LNCaP clone FGC (cell line): ENCODE measurements at regions not wholly inside any gene's neighbourhood (a gene's known extent, or its start where the extent isn't known, plus 50 kb on each side); places are given as distances from the start of the nearest gene placed in this dataset.

Experiments used
- DNase-seq: peaks from one replicate; pipeline ENCODE4 v3.0.0-alpha.2; 2011; ENCODE audit warnings: low read depth
- H3K4me3 ChIP-seq: 2 replicates; pipeline ENCODE4 v1.5.1; 2011; ENCODE audit warnings: mild to moderate bottlenecking, low read depth, low read length, control low read depth
- TF ChIP-seq, protein P1 (sequence below): IDR thresholded peaks from 2 replicates; pipeline ENCODE4 v1.5.1; 2012; ENCODE audit warnings: mild to moderate bottlenecking; ENCODE audit not compliant: control insufficient read depth, insufficient read depth; ENCODE audit errors: extremely low read depth

DNA sequence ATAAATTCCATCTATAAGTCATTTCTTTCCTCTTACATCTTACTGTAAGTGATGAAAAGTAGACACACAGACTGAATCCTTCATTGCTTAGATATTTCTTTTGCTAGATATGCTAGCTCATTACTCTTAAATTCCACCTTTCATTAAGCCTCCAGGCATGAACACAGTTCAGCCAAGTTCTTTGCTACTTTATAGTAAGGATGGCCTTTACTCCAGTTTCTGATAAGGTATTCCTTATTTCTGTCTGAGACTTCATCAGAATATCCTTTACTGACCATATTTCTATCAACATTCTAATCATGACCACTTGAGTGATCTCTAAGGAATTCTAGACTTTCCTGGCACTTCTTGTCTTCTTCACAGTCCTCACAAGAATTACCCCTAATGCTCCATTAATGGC, 191.7 kb upstream of the KCTD3 start:
- TF ChIP-seq, protein P1, sequence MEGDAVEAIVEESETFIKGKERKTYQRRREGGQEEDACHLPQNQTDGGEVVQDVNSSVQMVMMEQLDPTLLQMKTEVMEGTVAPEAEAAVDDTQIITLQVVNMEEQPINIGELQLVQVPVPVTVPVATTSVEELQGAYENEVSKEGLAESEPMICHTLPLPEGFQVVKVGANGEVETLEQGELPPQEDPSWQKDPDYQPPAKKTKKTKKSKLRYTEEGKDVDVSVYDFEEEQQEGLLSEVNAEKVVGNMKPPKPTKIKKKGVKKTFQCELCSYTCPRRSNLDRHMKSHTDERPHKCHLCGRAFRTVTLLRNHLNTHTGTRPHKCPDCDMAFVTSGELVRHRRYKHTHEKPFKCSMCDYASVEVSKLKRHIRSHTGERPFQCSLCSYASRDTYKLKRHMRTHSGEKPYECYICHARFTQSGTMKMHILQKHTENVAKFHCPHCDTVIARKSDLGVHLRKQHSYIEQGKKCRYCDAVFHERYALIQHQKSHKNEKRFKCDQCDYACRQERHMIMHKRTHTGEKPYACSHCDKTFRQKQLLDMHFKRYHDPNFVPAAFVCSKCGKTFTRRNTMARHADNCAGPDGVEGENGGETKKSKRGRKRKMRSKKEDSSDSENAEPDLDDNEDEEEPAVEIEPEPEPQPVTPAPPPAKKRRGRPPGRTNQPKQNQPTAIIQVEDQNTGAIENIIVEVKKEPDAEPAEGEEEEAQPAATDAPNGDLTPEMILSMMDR, result no peak
- H3K4me3 ChIP-seq, result no peak overlapping the region
- DNase-seq, result no peak

DNA sequence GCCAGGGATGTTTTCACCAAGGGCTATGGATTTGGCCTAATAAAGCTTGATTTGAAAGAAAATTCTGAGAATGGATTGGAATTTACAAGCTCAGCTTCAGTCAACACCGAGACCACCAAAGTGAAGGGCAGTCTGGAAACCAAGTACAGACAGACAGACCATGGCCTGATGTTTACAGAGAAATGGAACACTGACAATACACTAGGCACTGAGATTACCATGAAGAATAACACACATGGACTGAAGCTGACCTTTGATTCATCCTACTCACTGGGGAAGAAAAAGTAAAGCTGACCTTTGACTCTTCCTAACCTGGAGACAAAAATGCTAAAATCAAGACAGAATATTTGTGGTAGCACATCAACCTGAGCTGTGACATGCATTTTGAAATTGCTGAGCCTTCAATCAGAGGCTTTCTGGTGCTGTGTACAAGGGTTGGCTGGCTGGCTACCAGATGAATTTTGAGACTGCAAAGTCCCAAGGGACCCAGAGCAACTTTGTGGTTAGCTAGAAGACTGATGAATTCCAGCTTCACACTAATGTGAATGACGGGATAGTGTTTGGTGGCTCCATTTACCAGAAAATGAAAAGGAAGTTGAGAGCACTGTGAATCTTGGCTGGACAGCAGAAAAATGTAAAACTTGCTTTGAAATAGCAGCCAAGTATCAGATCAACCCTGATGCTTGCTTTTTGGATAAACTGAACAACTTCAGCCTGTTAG, 190.4 kb upstream of the KCTD3 start:
- TF ChIP-seq, protein P1, result no peak
- no peak overlapping the region for H3K4me3 ChIP-seq
- no peak for DNase-seq

DNA sequence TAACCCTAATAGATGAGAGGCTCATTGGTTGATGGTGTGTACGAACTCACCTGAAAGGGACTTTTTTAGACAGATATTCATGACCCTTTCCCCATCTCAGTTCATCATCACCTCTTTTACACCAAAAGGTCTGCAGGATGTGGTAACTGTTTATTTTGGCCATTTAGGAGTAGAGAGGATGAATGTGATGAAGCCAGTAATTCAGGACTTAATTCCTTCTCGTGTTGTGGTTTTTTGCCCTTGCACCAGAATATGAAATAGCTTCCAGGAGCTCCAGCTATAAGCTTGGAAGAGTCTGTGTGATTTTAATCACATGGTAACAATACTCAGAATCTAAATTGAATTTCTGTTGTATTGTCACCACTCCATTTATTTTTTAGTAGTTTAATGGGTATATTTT, 189.4 kb upstream of the KCTD3 start:
- DNase-seq, result no peak
- TF ChIP-seq, protein P1, result no peak
- no peak overlapping the region for H3K4me3 ChIP-seq

DNA sequence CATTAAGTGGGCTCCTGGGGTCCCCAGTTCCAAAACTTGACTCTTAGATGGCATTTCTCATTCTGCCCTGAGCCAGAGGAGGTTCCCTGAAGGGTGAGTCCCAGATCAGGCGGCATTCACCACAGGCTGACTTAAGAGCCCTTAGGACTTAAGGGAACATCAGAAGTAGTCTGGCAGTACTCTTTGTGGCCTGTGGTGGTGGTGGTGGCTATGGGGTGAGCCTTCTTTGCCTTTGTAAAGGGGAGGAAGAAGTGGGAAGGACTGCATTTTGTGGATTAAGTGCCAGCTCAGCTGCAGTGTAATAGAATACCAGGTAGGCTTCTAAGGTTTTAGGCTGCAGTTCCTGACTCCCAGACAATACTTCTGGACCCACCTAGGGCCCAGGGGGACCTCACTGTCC, 186.5 kb upstream of the KCTD3 start:
- TF ChIP-seq, protein P1, result no peak
- H3K4me3 ChIP-seq, result no peak overlapping the region
- DNase-seq, result no peak

DNA sequence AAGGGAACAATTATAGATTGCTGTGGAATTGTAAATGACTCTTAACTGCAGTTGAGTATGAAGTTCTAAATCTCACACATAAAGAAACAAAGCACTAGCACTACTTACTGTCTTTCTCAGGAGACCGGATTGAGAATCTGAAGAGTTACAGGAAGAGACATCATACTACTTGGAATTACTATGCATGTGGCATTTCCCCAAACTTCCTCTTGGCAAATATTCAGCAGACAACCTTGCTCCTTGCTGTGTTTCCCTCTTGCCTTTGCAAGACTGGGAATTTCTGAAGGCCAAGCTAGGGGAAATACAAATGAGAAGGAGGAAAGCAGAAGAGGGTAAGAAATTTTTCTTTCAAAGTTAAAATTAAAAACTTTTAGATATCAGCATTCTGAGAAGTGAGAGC, 173.6 kb upstream of the KCTD3 start:
- peak; percentile 14 for DNase-seq
- H3K4me3 ChIP-seq, result no peak overlapping the region
- TF ChIP-seq, protein P1, result no peak

DNA sequence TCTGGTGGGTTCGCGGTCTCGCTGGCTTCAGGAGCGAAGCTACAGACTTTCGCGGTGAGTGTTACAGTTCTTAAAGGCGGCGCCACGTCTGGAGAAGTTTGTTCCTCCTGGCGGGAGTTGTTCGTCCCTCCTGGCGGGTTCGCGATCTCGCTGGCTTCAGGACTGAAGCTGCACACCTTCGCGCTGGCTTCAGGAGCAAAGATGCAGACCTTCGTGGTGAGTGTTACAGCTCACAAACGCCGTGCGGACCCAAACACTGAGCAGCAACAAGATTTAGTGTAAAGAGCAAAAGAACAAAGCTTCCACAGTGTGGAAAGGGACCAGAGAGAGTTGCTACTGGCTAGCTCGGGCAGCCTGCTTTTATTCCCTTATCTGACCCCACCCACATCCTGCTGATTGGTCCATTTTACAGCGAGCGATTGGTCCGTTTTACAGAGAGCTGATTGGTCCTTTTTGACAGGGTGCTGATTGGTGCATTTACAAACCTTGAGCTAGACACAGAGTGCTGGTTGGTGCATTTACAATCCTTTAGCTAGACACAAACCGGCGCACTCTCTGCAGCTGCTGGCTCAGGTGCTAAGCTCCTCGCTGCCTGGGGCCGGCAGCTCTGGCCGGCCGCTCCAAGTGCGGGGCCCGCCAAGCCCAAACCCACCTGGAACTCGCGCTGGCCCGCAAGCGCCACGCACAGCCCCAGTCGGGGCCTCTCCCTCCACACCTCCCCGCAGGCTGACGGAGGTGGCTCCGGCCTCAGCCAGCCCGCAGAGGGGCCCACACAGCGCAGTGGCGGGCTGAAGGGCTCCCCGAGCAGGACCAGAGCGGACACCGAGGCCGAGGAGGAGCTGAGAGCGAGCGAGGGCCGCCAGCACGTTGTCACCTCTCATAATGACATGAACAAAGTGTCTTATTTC, 172.8 kb upstream of the KCTD3 start:
- no peak overlapping the region for H3K4me3 ChIP-seq
- TF ChIP-seq, protein P1, result no peak
- DNase-seq, result no peak
